Ovary (tissue), 7 donors: ENCODE measurements at regions not wholly inside any gene's neighbourhood (a gene's known extent, or its start where the extent isn't known, plus 50 kb on each side); places are given as distances from the start of the nearest gene placed in this dataset.

ENCODE experiments used
- DNase-seq, 5 donors: peaks; one replicate each; pipeline ENCODE4 v3.0.0-alpha.2; 2019 to 2020
- H3K27ac ChIP-seq, 2 donors: fragments of 200-600 bp; one replicate each; pipeline versions ENCODE4 v1.5.1 to v1.8.0; 2019 to 2022
- H3K27me3 ChIP-seq: fragments of 200-600 bp; one replicate; pipeline ENCODE4 v1.8.0; 2022
- H3K36me3 ChIP-seq: fragments of 200-600 bp; sonication (generic); one replicate; pipeline ENCODE4 v1.5.1; 2019
- H3K4me1 ChIP-seq: one replicate; pipeline ENCODE4 v1.8.1; 2013; ENCODE audit warnings: mild to moderate bottlenecking, moderate library complexity; ENCODE audit not compliant: insufficient read depth
- H3K4me3 ChIP-seq: fragments of 200-600 bp; sonication (generic); one replicate; pipeline ENCODE4 v1.5.1; 2017
- H3K9me3 ChIP-seq, 2 donors: fragments of 200-600 bp in 1 of 2; sonication (generic) in 1 of 2; one replicate each; pipeline versions ENCODE4 v1.5.1 to v1.8.1; 2013 to 2019; ENCODE audit warnings: mild to moderate bottlenecking in 1 of 2, moderate library complexity in 1 of 2
- CTCF ChIP-seq, 3 donors: fragments of 450-650 bp in 2 of 3; fragments of 200-600 bp in 1 of 3; IDR thresholded peaks; one replicate each; pipeline versions ENCODE4 v1.5.1 to v1.8.0; 2016 to 2022; ENCODE audit warnings: antibody characterized with exemption in 3 of 3, mild to moderate bottlenecking in 1 of 3
- EP300 ChIP-seq: sonication (generic); formaldehyde crosslinking; IDR thresholded peaks from one replicate; pipeline ENCODE4 v1.6.1; 2017; ENCODE audit warnings: antibody characterized with exemption
- POLR2A ChIP-seq: fragments of 450-650 bp; IDR thresholded peaks from one replicate; pipeline ENCODE4 v1.6.1; 2017; ENCODE audit warnings: antibody characterized with exemption, mild to moderate bottlenecking, moderate library complexity
- WGBS, 3 donors: extraction: QIAGEN DNeasy Blood & Tissue Kit in 1 of 3; methylation state at CpG; one replicate each; pipeline versions ENCODE4 v1.1.5 to v1.1.7; 2013 to 2017; 5-methylcytosine and 5-hydroxymethylcytosine counted together
- intact Hi-C, 4 donors: fragments of 100-400 bp; cut with DNase I; formaldehyde crosslinking; loops; one replicate each; pipeline versions ENCODE4 v1.11.0 to v1.15.1; 2022 to 2023
- donor health status: DM: no; HTN: no; CAD: no; lungs with moderate emphysema.
- donor health status: DM: no; HTN: no; CAD: no.
- donor health status: Bipolar disorder and iron deficiency.
- donor health status: DM: no; HTN: no; CAD: no.
- donor health status: DM: yes; HTN: yes; CAD: no.

GRCh38 chr11:10638316-10638925 is 55.1 kb downstream of the IRAG1 start:
- Histone ChIP-seq H3K4me1 (peaks cover 1% of the 10 kb centered on the region), H3K27me3 (no peaks in the 10 kb centered on the region), H3K27ac (no peak overlapping the region), H3K36me3 (no peaks in the 10 kb centered on the region), H3K4me3 (no peak overlapping the region), H3K9me3 (no peaks in the 10 kb centered on the region)
- TF ChIP-seq EP300 (no peak), CTCF (IDR thresholded peaks at IDR 0.05) (no peak), POLR2A (no peak)
- WGBS, 3 donors: 60 to 69% (median 61%) methylated on average over 3 of the region's 3 CpGs
- intact Hi-C loops: no loop called here
- DNase-seq: peak in 1 of 5 donors; percentile 7

GRCh38 chr11:10637731-10638151 is 55.8 kb downstream of the IRAG1 start:
- Histone ChIP-seq H3K4me3 (no peak overlapping the region), H3K4me1 (peaks cover 1% of the 10 kb centered on the region), H3K36me3 (no peaks in the 10 kb centered on the region), H3K27me3 (no peaks in the 10 kb centered on the region), H3K9me3 (no peaks in the 10 kb centered on the region), H3K27ac (no peak overlapping the region)
- no peak for DNase-seq
- WGBS, 3 donors: 64 to 73% (median 72%) methylated on average over 1 of the region's 1 CpG
- TF ChIP-seq EP300 (no peak), CTCF (IDR thresholded peaks at IDR 0.05) (no peak), POLR2A (no peak)
- intact Hi-C loops: no loop called here

DNA sequence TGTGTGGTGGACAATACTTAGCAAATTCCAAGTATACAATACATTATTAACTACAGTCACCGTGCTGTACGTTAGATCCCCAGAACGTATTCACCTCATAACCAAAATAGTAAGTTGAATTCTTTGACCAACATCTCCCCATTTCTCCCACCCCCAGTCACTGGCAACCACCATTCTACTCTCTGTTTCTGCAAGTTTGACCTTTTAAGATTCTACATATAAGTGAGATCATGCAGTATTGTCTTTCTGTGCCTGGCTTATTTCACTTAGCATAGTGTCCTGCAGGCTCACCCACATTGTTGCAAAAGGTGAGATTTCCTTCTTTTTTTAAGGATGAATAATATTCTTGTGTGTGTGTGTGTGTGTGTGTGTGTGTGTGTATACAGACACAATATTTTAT is 59.1 kb downstream of the IRAG1 start:
- 94 to 95% (median 95%) methylated on average over 3 of the region's 3 CpGs for WGBS, 3 donors
- Histone ChIP-seq H3K4me3 (no peak overlapping the region), H3K27ac (no peak overlapping the region), H3K27me3 (no peaks in the 10 kb centered on the region), H3K9me3 (no peaks in the 10 kb centered on the region), H3K36me3 (no peaks in the 10 kb centered on the region), H3K4me1 (peaks cover under 1% of the 10 kb centered on the region)
- intact Hi-C loops: no loop called here
- DNase-seq: no peak
- no peak for TF ChIP-seq EP300
- no peak for TF ChIP-seq POLR2A
- TF ChIP-seq CTCF (IDR thresholded peaks at IDR 0.05): no peak

GRCh38 chr11:10633261-10633660 is 60.3 kb downstream of the IRAG1 start:
- WGBS, 3 donors: 86 to 92% (median 89%) methylated on average over 11 of the region's 11 CpGs
- H3K4me1 ChIP-seq: no peaks in the 10 kb centered on the region
- H3K36me3 ChIP-seq: no peaks in the 10 kb centered on the region
- no peaks in the 10 kb centered on the region for H3K9me3 ChIP-seq
- H3K4me3 ChIP-seq: no peak overlapping the region
- TF ChIP-seq POLR2A (no peak), EP300 (no peak), CTCF (IDR thresholded peaks at IDR 0.05) (no peak)
- H3K27ac ChIP-seq: no peak overlapping the region
- H3K27me3 ChIP-seq: no peaks in the 10 kb centered on the region
- DNase-seq: no peak
- intact Hi-C loops: no loop called here
